Neural crest cell (in vitro differentiated cells): ENCODE measurements at regions not wholly inside any gene's neighbourhood (a gene's known extent, or its start where the extent isn't known, plus 50 kb on each side); places are given as distances from the start of the nearest gene placed in this dataset.

Experiments used
- DNase-seq: peaks from one replicate; pipeline ENCODE4 v3.0.0; 2021; ENCODE audit warnings: low read depth, mixed read lengths, low spot score
- H3K27ac Mint-ChIP-seq: one replicate; pipeline ENCODE4 v1.8.0; 2021; ENCODE audit warnings: mild to moderate bottlenecking, mixed read lengths; ENCODE audit not compliant: unreplicated experiment
- H3K27me3 Mint-ChIP-seq: 2 replicates; pipeline ENCODE4 v1.8.0; 2021; ENCODE audit warnings: low read depth, mild to moderate bottlenecking, mixed read lengths
- H3K36me3 Mint-ChIP-seq: 2 replicates; pipeline ENCODE4 v1.8.0; 2021; ENCODE audit warnings: low read depth, mild to moderate bottlenecking, mixed read lengths
- H3K4me1 Mint-ChIP-seq: 2 replicates; pipeline ENCODE4 v1.8.0; 2021; ENCODE audit warnings: mixed read lengths
- H3K4me3 Mint-ChIP-seq: one replicate; pipeline ENCODE4 v1.8.0; 2021; ENCODE audit warnings: mild to moderate bottlenecking, mixed read lengths
- H3K9me3 Mint-ChIP-seq: 2 replicates; pipeline ENCODE4 v1.8.0; 2021; ENCODE audit warnings: mixed read lengths
- CTCF ChIP-seq: fragments of 200-600 bp; sonication (generic); conservative IDR thresholded peaks from 2 replicates; pipeline ENCODE4 v1.5.0; 2021; ENCODE audit warnings: antibody characterized with exemption, mild to moderate bottlenecking

- H3K36me3 Mint-ChIP-seq = no peaks in the 10 kb centered on the region
Observed at GRCh38 chr13:111460548-111461444, 140.4 kb downstream of the TEX29 start.

GRCh38 chr13:111461445-111462149 lies 141.2 kb downstream of the TEX29 start:
- peaks cover 32% of the 10 kb centered on the region for H3K27me3 Mint-ChIP-seq
- DNase-seq = no peak

More at GRCh38 chr13:111460548-111461444, 140.4 kb downstream of the TEX29 start:
- peak; percentile 61 for TF ChIP-seq CTCF
- H3K4me1 Mint-ChIP-seq = no peaks in the 10 kb centered on the region
- no peak overlapping the region for H3K4me3 Mint-ChIP-seq
- peaks cover 4% of the 10 kb centered on the region for H3K9me3 Mint-ChIP-seq
- DNase-seq = peak; percentile 45
- H3K27ac Mint-ChIP-seq = no peak overlapping the region
- peaks cover 29% of the 10 kb centered on the region for H3K27me3 Mint-ChIP-seq

GRCh38 chr13:111462221-111462764 lies 141.9 kb downstream of the TEX29 start:
- Mint-ChIP-seq H3K4me3 (no peak overlapping the region), H3K27me3 (peaks cover 38% of the 10 kb centered on the region), H3K27ac (no peak overlapping the region)

More at GRCh38 chr13:111461445-111462149, 141.2 kb downstream of the TEX29 start:
- Mint-ChIP-seq H3K36me3 (no peaks in the 10 kb centered on the region), H3K4me3 (no peak overlapping the region), H3K27ac (no peak overlapping the region), H3K4me1 (no peaks in the 10 kb centered on the region), H3K9me3 (peaks cover under 1% of the 10 kb centered on the region)
- no peak for TF ChIP-seq CTCF

GRCh38 chr13:111462944-111463343 lies 142.5 kb downstream of the TEX29 start:
- Mint-ChIP-seq H3K36me3 (no peaks in the 10 kb centered on the region), H3K27me3 (peaks cover 38% of the 10 kb centered on the region), H3K27ac (no peak overlapping the region), H3K4me1 (no peaks in the 10 kb centered on the region), H3K9me3 (no peaks in the 10 kb centered on the region), H3K4me3 (no peak overlapping the region)
- DNase-seq = no peak
- TF ChIP-seq CTCF = no peak

More at GRCh38 chr13:111462221-111462764, 141.9 kb downstream of the TEX29 start:
- Mint-ChIP-seq H3K36me3 (no peaks in the 10 kb centered on the region), H3K9me3 (no peaks in the 10 kb centered on the region), H3K4me1 (no peaks in the 10 kb centered on the region)
- DNase-seq = no peak
- no peak for TF ChIP-seq CTCF

- DNase-seq = no peak
- H3K4me1 Mint-ChIP-seq = no peaks in the 10 kb centered on the region
Observed at GRCh38 chr13:111467111-111467890, 146.9 kb downstream of the TEX29 start.

More at GRCh38 chr13:111467111-111467890, 146.9 kb downstream of the TEX29 start:
- peaks cover 28% of the 10 kb centered on the region for H3K27me3 Mint-ChIP-seq
- no peaks in the 10 kb centered on the region for H3K9me3 Mint-ChIP-seq
- no peak overlapping the region for H3K27ac Mint-ChIP-seq
- H3K4me3 Mint-ChIP-seq = no peak overlapping the region
- no peak for TF ChIP-seq CTCF
- no peaks in the 10 kb centered on the region for H3K36me3 Mint-ChIP-seq
